ENCODE measurements at regions not wholly inside any gene's neighbourhood (a gene's known extent, or its start where the extent isn't known, plus 50 kb on each side); places are given as distances from the start of the nearest gene placed in this dataset.

- TF ChIP-seq CTCF (IDR thresholded peaks at IDR 0.05; ENCODE audit: control insufficient read depth, insufficient read depth, low read depth, low read length, missing control alignments), result no peak
- H3K4me3 ChIP-seq (ENCODE audit: control insufficient read depth, low read depth, low read length), result no peak overlapping the region
- no peak for DNase-seq (ENCODE audit: low read depth)
Observed at GRCh38 chr5:175286981-175287380, 157.0 kb downstream of the DRD1 start.

GRCh38 chr5:175285261-175285660 is 158.7 kb downstream of the DRD1 start:
- peak; percentile 81 for DNase-seq (ENCODE audit: low read depth)
- H3K4me3 ChIP-seq (ENCODE audit: control insufficient read depth, low read depth, low read length), result no peak overlapping the region
- no peak for TF ChIP-seq CTCF (IDR thresholded peaks at IDR 0.05; ENCODE audit: control insufficient read depth, insufficient read depth, low read depth, low read length, missing control alignments)

GRCh38 chr5:175284806-175285205 is 159.2 kb downstream of the DRD1 start:
- H3K4me3 ChIP-seq (ENCODE audit: control insufficient read depth, low read depth, low read length), result no peak overlapping the region
- DNase-seq (ENCODE audit: low read depth), result no peak
- no peak for TF ChIP-seq CTCF (IDR thresholded peaks at IDR 0.05; ENCODE audit: control insufficient read depth, insufficient read depth, low read depth, low read length, missing control alignments)

- no peak for TF ChIP-seq CTCF (IDR thresholded peaks at IDR 0.05; ENCODE audit: control insufficient read depth, insufficient read depth, low read depth, low read length, missing control alignments)
- DNase-seq (ENCODE audit: low read depth), result no peak
- H3K4me3 ChIP-seq (ENCODE audit: control insufficient read depth, low read depth, low read length), result no peak overlapping the region
Observed at GRCh38 chr5:175282611-175283225, 161.3 kb downstream of the DRD1 start.

GRCh38 chr5:175281714-175282113 is 162.3 kb downstream of the DRD1 start:
- no peak overlapping the region for H3K4me3 ChIP-seq (ENCODE audit: control insufficient read depth, low read depth, low read length)
- DNase-seq (ENCODE audit: low read depth), result no peak
- no peak for TF ChIP-seq CTCF (IDR thresholded peaks at IDR 0.05; ENCODE audit: control insufficient read depth, insufficient read depth, low read depth, low read length, missing control alignments)

- no peak overlapping the region for H3K4me3 ChIP-seq (ENCODE audit: control insufficient read depth, low read depth, low read length)
- DNase-seq (ENCODE audit: low read depth), result no peak
- no peak for TF ChIP-seq CTCF (IDR thresholded peaks at IDR 0.05; ENCODE audit: control insufficient read depth, insufficient read depth, low read depth, low read length, missing control alignments)
Observed at GRCh38 chr5:175281257-175281656, 162.7 kb downstream of the DRD1 start.

GRCh38 chr5:175279506-175279905 is 164.5 kb downstream of the DRD1 start:
- DNase-seq (ENCODE audit: low read depth), result no peak
- TF ChIP-seq CTCF (IDR thresholded peaks at IDR 0.05; ENCODE audit: control insufficient read depth, insufficient read depth, low read depth, low read length, missing control alignments), result no peak
- no peak overlapping the region for H3K4me3 ChIP-seq (ENCODE audit: control insufficient read depth, low read depth, low read length)

Measured in AG09309 (cell line).